H1 (cell line): ENCODE measurements at regions not wholly inside any gene's neighbourhood (a gene's known extent, or its start where the extent isn't known, plus 50 kb on each side); places are given as distances from the start of the nearest gene placed in this dataset.

Source experiments
- CTCF ChIA-PET: fragments of 300-600 bp; sonication (Branson Sonifier 250); formaldehyde crosslinking; loops from one replicate; lab custom pipeline; 2021; ENCODE audit not compliant: partially characterized antibody; lab: Charles Lee
- POLR2A ChIA-PET: fragments of 300-600 bp; sonication (Branson Sonifier 250); formaldehyde crosslinking; loops from one replicate; lab custom pipeline; 2021; ENCODE audit warnings: inconsistent platforms; ENCODE audit not compliant: partially characterized antibody; lab: Charles Lee
- DNase-seq, 2 experiments: peaks; one replicate each; pipeline versions ENCODE4 v3.0.0 to v3.0.0-alpha.2; 2010 to 2022; ENCODE audit warnings: low spot score in 2 of 2, low read depth in 1 of 2, mixed read lengths in 1 of 2
- FAIRE-seq: peaks from 2 replicates; lab custom pipeline; 2011; peaks lifted over from hg19 to GRCh38; lab: Jason Lieb, UNC
- H2AFZ ChIP-seq: 2 replicates; pipeline ENCODE4 v1.8.1; 2012; ENCODE audit warnings: low read length, inconsistent platforms
- H2AK5ac ChIP-seq: 2 replicates; pipeline ENCODE4 v1.6.1; 2013; ENCODE audit warnings: low read depth, low read length
- H2BK120ac ChIP-seq: replicated peaks from 2 replicates; pipeline ENCODE3; 2013; ENCODE audit warnings: low read depth, low read length, inconsistent platforms
- H2BK12ac ChIP-seq: 2 replicates; pipeline ENCODE4 v1.6.1; 2013; ENCODE audit warnings: low read depth, low read length
- H2BK15ac ChIP-seq: 2 replicates; pipeline ENCODE4 v1.6.1; 2013; ENCODE audit warnings: low read length
- H2BK20ac ChIP-seq: 2 replicates; pipeline ENCODE4 v1.6.1; 2013; ENCODE audit warnings: low read length
- H2BK5ac ChIP-seq: 2 replicates; pipeline ENCODE4 v1.6.1; 2013; ENCODE audit warnings: low read depth, low read length
- H3K14ac ChIP-seq: 2 replicates; pipeline ENCODE4 v1.6.1; 2013; ENCODE audit warnings: inconsistent platforms; ENCODE audit not compliant: insufficient read length
- H3K18ac ChIP-seq: 2 replicates; pipeline ENCODE4 v1.6.1; 2013; ENCODE audit warnings: low read length; ENCODE audit errors: extremely low read depth
- H3K23ac ChIP-seq: 2 replicates; pipeline ENCODE4 v1.6.1; 2013; ENCODE audit warnings: inconsistent platforms; ENCODE audit not compliant: insufficient read length
- H3K23me2 ChIP-seq: 2 replicates; pipeline ENCODE4 v1.6.1; 2013; ENCODE audit warnings: low read depth, low read length
- H3K27ac ChIP-seq: 2 replicates; pipeline ENCODE4 v1.6.1; 2011; ENCODE audit warnings: low read depth, low read length, inconsistent platforms
- H3K27me3 ChIP-seq, 4 experiments: replicated peaks in 1 of 4; 1 replicate in 1 of 4; 2 replicates in 3 of 4; pipeline versions ENCODE4 v1.6.1 to v1.8.1; 2011 to 2013; ENCODE audit warnings: low read length in 3 of 4, mild to moderate bottlenecking in 3 of 4, inconsistent platforms in 2 of 4, mixed read lengths in 2 of 4, moderate library complexity in 1 of 4; ENCODE audit not compliant: control insufficient read depth in 3 of 4, insufficient read depth in 3 of 4; ENCODE audit errors: extremely low read depth in 1 of 4
- H3K36me3 ChIP-seq, 4 experiments: 2 replicates each; pipeline versions ENCODE4 v1.6.1 to v1.8.1; 2011 to 2013; ENCODE audit warnings: mild to moderate bottlenecking in 4 of 4, low read length in 3 of 4, moderate library complexity in 2 of 4, control low read depth in 1 of 4, inconsistent platforms in 1 of 4; ENCODE audit not compliant: insufficient read depth in 4 of 4, control insufficient read depth in 2 of 4
- H3K4ac ChIP-seq: replicated peaks from 2 replicates; pipeline ENCODE3; 2013; ENCODE audit warnings: low read length, low read depth, mixed read lengths, inconsistent platforms; ENCODE audit not compliant: insufficient read length
- H3K4me1 ChIP-seq, 4 experiments: replicated peaks in 1 of 4; 1 replicate in 1 of 4; 2 replicates in 3 of 4; pipeline versions ENCODE4 v1.6.1 to v1.8.1; 2011 to 2013; ENCODE audit warnings: low read length in 3 of 4, inconsistent platforms in 2 of 4, mixed read lengths in 1 of 4; ENCODE audit not compliant: insufficient read depth in 4 of 4, control insufficient read depth in 3 of 4
- H3K4me2 ChIP-seq, 2 experiments: 2 replicates each; pipeline versions ENCODE4 v1.6.1 to v1.8.1; 2011 to 2013; ENCODE audit warnings: low read depth in 2 of 2, low read length in 2 of 2, control low read depth in 1 of 2, inconsistent platforms in 1 of 2, mild to moderate bottlenecking in 1 of 2; ENCODE audit not compliant: insufficient read depth in 1 of 2
- H3K4me3 ChIP-seq, 4 experiments: fragments of 200-600, 300-600 bp in 1 of 4; sonication (generic), shearing (Covaris generic), sonication (Bioruptor Twin) in 1 of 4; 2 replicates each; pipeline versions ENCODE4 v1.5.1 to v1.8.1; 2011 to 2016; ENCODE audit warnings: low read length in 4 of 4, low read depth in 3 of 4, control low read depth in 2 of 4, inconsistent platforms in 2 of 4, mild to moderate bottlenecking in 2 of 4, mixed read lengths in 1 of 4, moderate library complexity in 1 of 4; ENCODE audit not compliant: insufficient read depth in 2 of 4; ENCODE audit errors: extremely low read depth in 1 of 4
- H3K56ac ChIP-seq: replicated peaks from 2 replicates; pipeline ENCODE3; 2013; ENCODE audit warnings: low read depth, mild to moderate bottlenecking, mixed read lengths, low read length, inconsistent platforms; ENCODE audit not compliant: insufficient read length
- H3K79me1 ChIP-seq: 2 replicates; pipeline ENCODE4 v1.6.1; 2013; ENCODE audit warnings: low read depth, low read length, control low read depth
- H3K79me2 ChIP-seq, 2 experiments: 2 replicates each; pipeline versions ENCODE4 v1.6.1 to v1.8.1; 2012 to 2013; ENCODE audit warnings: low read length in 2 of 2, mild to moderate bottlenecking in 2 of 2, inconsistent platforms in 1 of 2; ENCODE audit not compliant: insufficient read depth in 2 of 2, control insufficient read depth in 1 of 2
- H3K9ac ChIP-seq, 4 experiments: replicated peaks in 1 of 4; 1 replicate in 1 of 4; 2 replicates in 3 of 4; pipeline versions ENCODE4 v1.6.1 to v1.8.1; 2011 to 2013; ENCODE audit warnings: low read depth in 3 of 4, low read length in 3 of 4, control low read depth in 2 of 4, mild to moderate bottlenecking in 2 of 4, moderate library complexity in 2 of 4, inconsistent platforms in 1 of 4; ENCODE audit errors: extremely low read depth in 1 of 4
- H3K9me3 ChIP-seq, 2 experiments: 2 replicates each; pipeline versions ENCODE4 v1.6.1 to v1.8.1; 2012 to 2013; ENCODE audit warnings: mild to moderate bottlenecking in 2 of 2, moderate library complexity in 2 of 2, control low read depth in 1 of 2, inconsistent platforms in 1 of 2, low read depth in 1 of 2, low read length in 1 of 2, mixed read lengths in 1 of 2; ENCODE audit not compliant: insufficient read depth in 2 of 2
- H4K20me1 ChIP-seq, 2 experiments: replicated peaks in 1 of 2; 2 replicates each; pipeline versions ENCODE3 to v1.8.1; 2011 to 2013; ENCODE audit warnings: inconsistent platforms in 2 of 2, low read length in 2 of 2, mild to moderate bottlenecking in 1 of 2; ENCODE audit not compliant: insufficient read depth in 2 of 2, control insufficient read depth in 1 of 2
- H4K5ac ChIP-seq: 2 replicates; pipeline ENCODE4 v1.6.1; 2013; ENCODE audit warnings: low read length, low read depth, mixed read lengths, inconsistent platforms; ENCODE audit not compliant: insufficient read length
- H4K8ac ChIP-seq: 2 replicates; pipeline ENCODE4 v1.8.0; 2013; ENCODE audit warnings: mild to moderate bottlenecking, moderate library complexity, low read length, inconsistent platforms; ENCODE audit not compliant: insufficient read depth; ENCODE audit errors: extremely low read depth
- H4K91ac ChIP-seq: replicated peaks from 2 replicates; pipeline ENCODE3; 2013; ENCODE audit warnings: low read length, mixed read lengths, inconsistent platforms; ENCODE audit not compliant: insufficient read length
- ATF2 ChIP-seq: IDR thresholded peaks from 2 replicates; pipeline ENCODE4 v1.6.1; 2012; ENCODE audit warnings: low read length, inconsistent platforms
- CREB1 ChIP-seq: IDR thresholded peaks from 2 replicates; pipeline ENCODE4 v1.6.1; 2012; ENCODE audit warnings: inconsistent platforms
- E2F6 ChIP-seq: IDR thresholded peaks from 2 replicates; pipeline ENCODE4 v1.6.1; 2012; ENCODE audit warnings: inconsistent platforms
- EP300 ChIP-seq, 2 experiments: IDR thresholded peaks; 1 replicate in 1 of 2; 2 replicates in 1 of 2; pipeline ENCODE4 v1.6.1; 2011 to 2012; ENCODE audit warnings: low read depth in 2 of 2, low read length in 2 of 2, mild to moderate bottlenecking in 2 of 2, borderline replicate concordance in 1 of 2, inconsistent platforms in 1 of 2, moderate library complexity in 1 of 2
- JUND ChIP-seq: IDR thresholded peaks from 2 replicates; pipeline ENCODE4 v1.6.1; 2011; ENCODE audit warnings: mild to moderate bottlenecking, improper control_type of control experiment, low read length
- KDM5A ChIP-seq: fragments of 200-600 bp; IDR thresholded peaks from 2 replicates; pipeline ENCODE4 v1.7.1; 2012; ENCODE audit warnings: mild to moderate bottlenecking, low read length, inconsistent platforms, mixed read lengths
- MAFK ChIP-seq: IDR thresholded peaks from 2 replicates; pipeline ENCODE4 v1.6.1; 2012; ENCODE audit warnings: low read depth, mild to moderate bottlenecking, improper control_type of control experiment, low read length
- RAD21 ChIP-seq, 2 experiments: IDR thresholded peaks in 1 of 2; conservative IDR thresholded peaks in 1 of 2; 2 replicates each; pipeline ENCODE4 v1.6.1; 2011; ENCODE audit warnings: low read depth in 2 of 2, low read length in 2 of 2, improper control_type of control experiment in 1 of 2, inconsistent platforms in 1 of 2, mild to moderate bottlenecking in 1 of 2, moderate library complexity in 1 of 2
- SP1 ChIP-seq: IDR thresholded peaks from 2 replicates; pipeline ENCODE4 v1.6.1; 2011; ENCODE audit warnings: low read depth, low read length
- TCF12 ChIP-seq: IDR thresholded peaks from 2 replicates; pipeline ENCODE4 v1.6.1; 2011; ENCODE audit warnings: low read depth, mild to moderate bottlenecking, low read length
- YY1 ChIP-seq: IDR thresholded peaks from 2 replicates; pipeline ENCODE4 v1.6.1; 2011; ENCODE audit warnings: low read depth, mild to moderate bottlenecking, low read length
- WGBS, 2 experiments: shearing (Covaris generic) in 1 of 2; methylation state at CpG; one replicate each; pipeline versions ENCODE4 v1.1.6 to v1.1.7; 2013 to 2015; ENCODE audit warnings: low lambda C conversion rate in 2 of 2, mixed read lengths in 2 of 2, inconsistent platforms in 1 of 2, low coverage in 1 of 2, missing lambda C conversion rate in 1 of 2; ENCODE audit not compliant: insufficient replicate concordance in 2 of 2, insufficient coverage in 1 of 2, insufficient read length in 1 of 2; ENCODE audit errors: extremely low coverage in 1 of 2, missing lambda C conversion rate in 1 of 2; 5-methylcytosine and 5-hydroxymethylcytosine counted together

- H2BK15ac ChIP-seq = no peak overlapping the region
- H4K91ac ChIP-seq = no peak overlapping the region
- no peak overlapping the region for H2BK5ac ChIP-seq
- ChIA-PET POLR2A (no interaction called here), CTCF (interaction anchor here (0.6 to 1.2 kb wide), 4 partner anchors 15 to 349 kb away, joined by 3 to 5 read pairs (median 4); no protein-coding TSS in a partner anchor)
- H2AK5ac ChIP-seq = no peak overlapping the region
- H3K14ac ChIP-seq = no peak overlapping the region
- H4K20me1 ChIP-seq = no peaks in the 10 kb centered on the region
- no peaks in the 10 kb centered on the region for H3K27me3 ChIP-seq
- no peak overlapping the region for H3K23ac ChIP-seq
- no peak overlapping the region for H4K8ac ChIP-seq
- FAIRE-seq (no peak), DNase-seq (no peak)
- peaks cover 0 to 4% (median 0%) of the 10 kb centered on the region in 4 experiments; a peak in 1 of 7 replicates for H3K4me1 ChIP-seq
- no peak overlapping the region for H3K4me2 ChIP-seq
- no peak overlapping the region for H2AFZ ChIP-seq
- H3K18ac ChIP-seq = no peak overlapping the region
- H4K5ac ChIP-seq = no peak overlapping the region
- no peaks in the 10 kb centered on the region for H3K79me2 ChIP-seq
- no peaks in the 10 kb centered on the region for H3K9me3 ChIP-seq
- H3K27ac ChIP-seq = no peak overlapping the region
- no peak overlapping the region for H3K4me3 ChIP-seq
- no peaks in the 10 kb centered on the region for H3K36me3 ChIP-seq
- H3K79me1 ChIP-seq = no peaks in the 10 kb centered on the region
- H3K9ac ChIP-seq = no peak overlapping the region
- no peak overlapping the region for H2BK120ac ChIP-seq
- no peak overlapping the region for H2BK12ac ChIP-seq
- H3K56ac ChIP-seq = no peak overlapping the region
- 87% methylated on average over 2 of the region's 2 CpGs; no CpG with 5 or more reads in 1 of the 2 experiments for WGBS, 2 experiments
- no peak overlapping the region for H3K4ac ChIP-seq
- no peaks in the 10 kb centered on the region for H3K23me2 ChIP-seq
- H2BK20ac ChIP-seq = no peak overlapping the region
- no peak for TF ChIP-seq MAFK
- TF ChIP-seq ATF2 = no peak
- TF ChIP-seq YY1 = no peak
- TF ChIP-seq KDM5A = no peak
- no peak for TF ChIP-seq E2F6
- no peak for TF ChIP-seq JUND
- TF ChIP-seq TCF12 = no peak
- no peak for TF ChIP-seq RAD21 (IDR thresholded peaks at IDR 0.05 in 1 of 2, conservative IDR thresholded peaks at IDR 0.05 in 1 of 2; ENCODE audit: low read depth in 2 of 2, low read length in 2 of 2)
- TF ChIP-seq CREB1 = no peak
- TF ChIP-seq EP300 (IDR thresholded peaks at IDR 0.05; ENCODE audit: borderline replicate concordance in 1 of 2, low read depth in 2 of 2, low read length in 2 of 2) = no peak
- TF ChIP-seq SP1 = no peak
These were observed 62.4 kb downstream of the CLDN17 start for GRCh38 chr21:30104241-30104640.
